ENCODE measurements at regions not wholly inside any gene's neighbourhood (a gene's known extent, or its start where the extent isn't known, plus 50 kb on each side); places are given as distances from the start of the nearest gene placed in this dataset.

- Histone ChIP-seq H2AK5ac (ENCODE audit: insufficient read length, low read length) (no peak overlapping the region), H3K9me3 (ENCODE audit: control insufficient read depth, low read depth, low read length) (no peaks in the 10 kb centered on the region), H4K5ac (ENCODE audit: insufficient read length, low read depth, low read length) (no peak overlapping the region), H3K9ac (ENCODE audit: extremely low read depth, insufficient read length, low read length) (no peak overlapping the region), H2BK5ac (ENCODE audit: insufficient read length, low read length) (no peak overlapping the region), H3K27me3 (ENCODE audit: insufficient read depth, low read length) (no peaks in the 10 kb centered on the region), H2BK15ac (ENCODE audit: low read depth, low read length) (no peak overlapping the region), H4K20me1 (ENCODE audit: control insufficient read depth, insufficient read depth, insufficient read length) (no peaks in the 10 kb centered on the region), H3K56ac (ENCODE audit: insufficient read length, low read depth, low read length) (no peak overlapping the region), H2AFZ (ENCODE audit: low read length) (no peak overlapping the region), H2BK20ac (ENCODE audit: low read depth, low read length, poor library complexity, severe bottlenecking) (no peak overlapping the region), H4K8ac (replicated peaks; ENCODE audit: insufficient read length, low read depth, low read length) (no peak overlapping the region), H4K91ac (ENCODE audit: insufficient read length, low read depth, low read length) (no peak overlapping the region), H3K4me1 (ENCODE audit: insufficient read depth, low read length) (no peaks in the 10 kb centered on the region), H3K79me2 (ENCODE audit: insufficient read depth, low read length) (no peaks in the 10 kb centered on the region), H2BK120ac (ENCODE audit: low read depth, low read length, poor library complexity, severe bottlenecking) (no peak overlapping the region), H3K4me2 (ENCODE audit: insufficient read depth, insufficient read length, low read length) (no peak overlapping the region), H3K14ac (ENCODE audit: insufficient read depth, low read length) (no peak overlapping the region), H3K23ac (ENCODE audit: insufficient read length, low read depth, low read length) (no peak overlapping the region), H3T11ph (ENCODE audit: low read length) (no peak overlapping the region), H3K23me2 (ENCODE audit: insufficient read length, low read depth, low read length, poor library complexity, severe bottlenecking) (no peaks in the 10 kb centered on the region), H3K4ac (ENCODE audit: low read depth, low read length) (no peak overlapping the region), H3K27ac (ENCODE audit: insufficient read length, low read depth, low read length) (no peak overlapping the region), H2BK12ac (ENCODE audit: insufficient read length, low read depth, low read length) (no peak overlapping the region), H3K79me1 (ENCODE audit: insufficient read depth, low read depth, low read length, poor library complexity, severe bottlenecking) (no peaks in the 10 kb centered on the region), H3K18ac (ENCODE audit: insufficient read length, low read depth, low read length) (no peak overlapping the region)
- WGBS (ENCODE audit: extremely low coverage, insufficient read length, low lambda C conversion rate): no CpG with 5 or more reads among the region's 4 CpGs
- no peaks in the 10 kb centered on the region for H3K9me3 Mint-ChIP-seq
- H3K27ac Mint-ChIP-seq: no peak overlapping the region
- no peaks in the 10 kb centered on the region for H3K4me1 Mint-ChIP-seq
- H3K4me3 Mint-ChIP-seq: no peak overlapping the region
- H3K27me3 Mint-ChIP-seq (ENCODE audit: low read depth): no peaks in the 10 kb centered on the region
- H3K36me3 Mint-ChIP-seq (ENCODE audit: insufficient read depth in 1 of 3, low read depth in 3 of 3): no peaks in the 10 kb centered on the region
- TF ChIP-seq CTCF (conservative IDR thresholded peaks at IDR 0.05): no peak
- DNase-seq: no peak
Measured at GRCh38 chr17:20774472-20775135, 195.1 kb downstream of the CDRT15L2 start.

Measured in H9 (cell line).